ENCODE measurements at regions not wholly inside any gene's neighbourhood (a gene's known extent, or its start where the extent isn't known, plus 50 kb on each side); places are given as distances from the start of the nearest gene placed in this dataset.

DNA sequence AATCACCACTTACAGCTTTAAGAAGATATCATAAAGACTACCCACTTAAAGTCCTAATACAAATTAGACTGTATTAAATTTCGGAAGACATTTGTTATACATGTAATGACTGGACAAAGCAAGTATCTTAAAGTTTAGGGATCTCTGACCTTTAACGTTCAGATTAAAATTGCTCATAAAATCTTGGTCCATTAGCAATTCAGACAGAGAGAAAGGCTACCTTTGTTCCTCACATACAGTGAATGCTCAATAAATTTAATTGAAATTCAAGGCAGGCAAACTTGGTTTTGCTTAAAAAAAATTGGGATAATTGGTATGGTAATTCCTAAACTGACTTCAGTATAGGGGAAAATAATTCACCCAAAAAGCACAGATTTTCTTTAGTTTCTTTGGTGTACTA is 285.9 kb upstream of the EMCN start:
- WGBS, 2 experiments (ENCODE audit: insufficient coverage in 1 of 2, insufficient read length in 1 of 2) = 91 to 100% methylated on average over 1 to 2 of the region's 2 CpGs
- Mint-ChIP-seq H3K27me3 (ENCODE audit: insufficient read depth) (no peaks in the 10 kb centered on the region), H3K27ac (no peak overlapping the region), H3K4me1 (no peaks in the 10 kb centered on the region), H3K4me3 (no peak overlapping the region), H3K36me3 (ENCODE audit: low read depth) (no peaks in the 10 kb centered on the region), H3K9me3 (peaks cover 2% of the 10 kb centered on the region)
- TF ChIP-seq, protein P1, sequence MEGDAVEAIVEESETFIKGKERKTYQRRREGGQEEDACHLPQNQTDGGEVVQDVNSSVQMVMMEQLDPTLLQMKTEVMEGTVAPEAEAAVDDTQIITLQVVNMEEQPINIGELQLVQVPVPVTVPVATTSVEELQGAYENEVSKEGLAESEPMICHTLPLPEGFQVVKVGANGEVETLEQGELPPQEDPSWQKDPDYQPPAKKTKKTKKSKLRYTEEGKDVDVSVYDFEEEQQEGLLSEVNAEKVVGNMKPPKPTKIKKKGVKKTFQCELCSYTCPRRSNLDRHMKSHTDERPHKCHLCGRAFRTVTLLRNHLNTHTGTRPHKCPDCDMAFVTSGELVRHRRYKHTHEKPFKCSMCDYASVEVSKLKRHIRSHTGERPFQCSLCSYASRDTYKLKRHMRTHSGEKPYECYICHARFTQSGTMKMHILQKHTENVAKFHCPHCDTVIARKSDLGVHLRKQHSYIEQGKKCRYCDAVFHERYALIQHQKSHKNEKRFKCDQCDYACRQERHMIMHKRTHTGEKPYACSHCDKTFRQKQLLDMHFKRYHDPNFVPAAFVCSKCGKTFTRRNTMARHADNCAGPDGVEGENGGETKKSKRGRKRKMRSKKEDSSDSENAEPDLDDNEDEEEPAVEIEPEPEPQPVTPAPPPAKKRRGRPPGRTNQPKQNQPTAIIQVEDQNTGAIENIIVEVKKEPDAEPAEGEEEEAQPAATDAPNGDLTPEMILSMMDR (conservative IDR thresholded peaks at IDR 0.05) = no peak
- Histone ChIP-seq H3K4me3 (ENCODE audit: low read length) (no peak overlapping the region), H3K4me1 (ENCODE audit: control insufficient read depth, insufficient read depth, low read length) (no peaks in the 10 kb centered on the region), H3K27me3 (ENCODE audit: control insufficient read depth, insufficient read depth, low read length, poor library complexity, severe bottlenecking) (no peaks in the 10 kb centered on the region), H3K27ac (ENCODE audit: low read depth, low read length) (no peak overlapping the region), H3K9ac (ENCODE audit: extremely low read depth, low read length, poor library complexity, severe bottlenecking) (no peak overlapping the region), H3K36me3 (ENCODE audit: control insufficient read depth, insufficient read depth, low read length) (no peaks in the 10 kb centered on the region), H3K9me3 (ENCODE audit: control insufficient read depth, low read length) (no peaks in the 10 kb centered on the region)
- DNase-seq = no peak

DNA sequence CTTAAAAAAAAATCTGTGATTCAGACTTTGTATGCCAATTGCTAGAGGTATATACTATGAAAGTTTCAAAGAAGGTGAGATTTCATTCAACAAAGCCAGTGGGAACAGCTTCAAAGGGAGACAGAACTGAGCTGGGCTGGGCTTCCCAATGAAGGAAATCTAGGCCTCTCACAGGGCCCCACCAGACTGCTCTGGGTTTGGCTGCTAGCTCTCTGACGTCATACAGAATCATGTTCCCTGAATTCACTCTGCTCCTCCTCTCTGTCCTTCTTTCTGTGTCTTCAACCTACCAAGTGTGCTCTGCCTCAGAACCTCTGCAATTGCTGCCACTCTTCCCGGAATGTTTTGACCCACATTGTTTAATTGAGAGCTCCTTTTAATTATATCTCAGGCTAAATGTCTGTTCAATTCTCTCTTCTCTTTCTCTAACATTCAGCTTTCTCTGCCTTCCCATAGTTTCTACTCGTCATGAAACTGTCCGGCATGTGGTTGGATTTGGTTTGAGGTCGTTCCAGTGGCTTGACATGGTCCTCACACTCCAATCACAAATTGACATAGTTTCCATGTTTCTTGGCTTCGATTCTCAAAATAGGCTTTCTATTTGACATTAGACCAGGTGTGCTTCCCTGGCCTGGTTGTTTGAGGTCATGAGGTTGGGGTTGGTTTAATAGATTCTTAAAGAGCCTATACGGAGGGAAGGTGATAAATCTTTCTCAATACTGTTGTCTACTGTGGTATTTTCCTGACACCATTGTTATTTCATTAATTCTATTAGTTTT is 282.1 kb upstream of the EMCN start:
- no peak overlapping the region for H3K27ac Mint-ChIP-seq
- no peaks in the 10 kb centered on the region for H3K36me3 Mint-ChIP-seq (ENCODE audit: low read depth)

DNA sequence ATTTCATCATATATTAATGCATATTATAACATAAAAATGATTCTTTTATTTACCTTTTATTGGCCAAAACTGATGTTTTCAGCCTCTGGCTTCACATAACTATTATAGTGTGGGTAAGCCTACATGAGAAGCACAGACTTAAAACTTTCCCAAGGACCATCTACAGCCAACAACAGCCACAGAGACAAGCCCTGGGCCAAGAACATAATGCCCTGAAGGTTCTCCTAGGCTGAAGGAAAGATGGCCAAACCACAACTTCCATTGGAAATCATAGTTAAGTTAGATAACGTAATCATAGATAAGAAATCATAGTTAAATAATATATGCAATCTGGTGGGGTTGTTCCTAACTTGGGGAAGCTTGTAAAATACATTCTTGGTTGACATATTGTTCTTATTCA is 280.0 kb upstream of the EMCN start:
- no peaks in the 10 kb centered on the region for H3K36me3 ChIP-seq (ENCODE audit: control insufficient read depth, insufficient read depth, low read length)
- H3K4me3 ChIP-seq (ENCODE audit: low read length) = no peak overlapping the region
- no peak overlapping the region for H3K27ac ChIP-seq (ENCODE audit: low read depth, low read length)
- no peaks in the 10 kb centered on the region for H3K27me3 ChIP-seq (ENCODE audit: control insufficient read depth, insufficient read depth, low read length, poor library complexity, severe bottlenecking)
- no peaks in the 10 kb centered on the region for H3K9me3 ChIP-seq (ENCODE audit: control insufficient read depth, low read length)
- no peaks in the 10 kb centered on the region for H3K27me3 Mint-ChIP-seq (ENCODE audit: insufficient read depth)
- H3K9me3 Mint-ChIP-seq = no peaks in the 10 kb centered on the region
- DNase-seq = no peak
- H3K4me1 Mint-ChIP-seq = peaks cover 4% of the 10 kb centered on the region
- H3K4me3 Mint-ChIP-seq = no peak overlapping the region
- TF ChIP-seq, protein P1 (conservative IDR thresholded peaks at IDR 0.05) = no peak
- H3K27ac Mint-ChIP-seq = no peak overlapping the region
- no peaks in the 10 kb centered on the region for H3K36me3 Mint-ChIP-seq (ENCODE audit: low read depth)
- H3K9ac ChIP-seq (ENCODE audit: extremely low read depth, low read length, poor library complexity, severe bottlenecking) = no peak overlapping the region
- H3K4me1 ChIP-seq (ENCODE audit: control insufficient read depth, insufficient read depth, low read length) = no peaks in the 10 kb centered on the region
- no CpG with 5 or more reads among the region's 1 CpG for WGBS, 2 experiments (ENCODE audit: insufficient coverage in 1 of 2, insufficient read length in 1 of 2)

More for the DNA sequence above, 282.1 kb upstream of the EMCN start:
- Histone ChIP-seq H3K36me3 (ENCODE audit: control insufficient read depth, insufficient read depth, low read length) (no peaks in the 10 kb centered on the region), H3K4me3 (ENCODE audit: low read length) (no peak overlapping the region), H3K27me3 (ENCODE audit: control insufficient read depth, insufficient read depth, low read length, poor library complexity, severe bottlenecking) (no peaks in the 10 kb centered on the region), H3K27ac (ENCODE audit: low read depth, low read length) (no peak overlapping the region), H3K4me1 (ENCODE audit: control insufficient read depth, insufficient read depth, low read length) (no peaks in the 10 kb centered on the region), H3K9me3 (ENCODE audit: control insufficient read depth, low read length) (no peaks in the 10 kb centered on the region), H3K9ac (ENCODE audit: extremely low read depth, low read length, poor library complexity, severe bottlenecking) (no peak overlapping the region)
- TF ChIP-seq, protein P1 (conservative IDR thresholded peaks at IDR 0.05) = no peak
- H3K9me3 Mint-ChIP-seq = peaks cover 2% of the 10 kb centered on the region
- 89 to 91% methylated on average over 3 to 7 of the region's 7 CpGs for WGBS, 2 experiments (ENCODE audit: insufficient coverage in 1 of 2, insufficient read length in 1 of 2)
- no peaks in the 10 kb centered on the region for H3K27me3 Mint-ChIP-seq (ENCODE audit: insufficient read depth)
- no peak for DNase-seq
- H3K4me3 Mint-ChIP-seq = no peak overlapping the region
- H3K4me1 Mint-ChIP-seq = no peaks in the 10 kb centered on the region

All from endodermal cell (in vitro differentiated cells).